IPS-15b (cell line): ENCODE measurements at regions not wholly inside any gene's neighbourhood (a gene's known extent, or its start where the extent isn't known, plus 50 kb on each side); places are given as distances from the start of the nearest gene placed in this dataset.

ENCODE experiments used
- H3K27me3 ChIP-seq: one replicate; pipeline ENCODE4 v1.6.1; 2013; ENCODE audit warnings: low read length; ENCODE audit not compliant: control insufficient read depth, insufficient read depth
- H3K36me3 ChIP-seq: one replicate; pipeline ENCODE4 v1.6.1; 2013; ENCODE audit warnings: low read length; ENCODE audit not compliant: control insufficient read depth, insufficient read depth
- H3K4me1 ChIP-seq: one replicate; pipeline ENCODE4 v1.6.1; 2013; ENCODE audit warnings: mild to moderate bottlenecking, low read length; ENCODE audit not compliant: control insufficient read depth, insufficient read depth
- H3K4me3 ChIP-seq: one replicate; pipeline ENCODE4 v1.5.1; 2013; ENCODE audit warnings: low read depth, low read length
- H3K9ac ChIP-seq: one replicate; pipeline ENCODE4 v1.6.1; 2013; ENCODE audit warnings: low read depth, mild to moderate bottlenecking, low read length
- H3K9me3 ChIP-seq: one replicate; pipeline ENCODE4 v1.6.1; 2013; ENCODE audit warnings: mild to moderate bottlenecking, low read length; ENCODE audit not compliant: control insufficient read depth, insufficient read depth

- Histone ChIP-seq H3K36me3 (no peaks in the 10 kb centered on the region), H3K27me3 (no peaks in the 10 kb centered on the region), H3K9ac (no peak overlapping the region), H3K4me3 (no peak overlapping the region), H3K9me3 (no peaks in the 10 kb centered on the region), H3K4me1 (no peaks in the 10 kb centered on the region)
These were observed 67.3 kb upstream of the TEX51 start for GRCh38 chr2:126831234-126832005.

- H3K9me3 ChIP-seq: no peaks in the 10 kb centered on the region
- no peaks in the 10 kb centered on the region for H3K27me3 ChIP-seq
- no peaks in the 10 kb centered on the region for H3K4me1 ChIP-seq
- H3K36me3 ChIP-seq: no peaks in the 10 kb centered on the region
- H3K9ac ChIP-seq: no peak overlapping the region
- H3K4me3 ChIP-seq: no peak overlapping the region
These were observed 66.7 kb upstream of the TEX51 start for GRCh38 chr2:126832014-126832413.

GRCh38 chr2:126832757-126833156 is 65.9 kb upstream of the TEX51 start:
- H3K9me3 ChIP-seq: no peaks in the 10 kb centered on the region
- no peaks in the 10 kb centered on the region for H3K27me3 ChIP-seq
- H3K4me3 ChIP-seq: no peak overlapping the region
- H3K9ac ChIP-seq: no peak overlapping the region
- no peaks in the 10 kb centered on the region for H3K4me1 ChIP-seq
- no peaks in the 10 kb centered on the region for H3K36me3 ChIP-seq

GRCh38 chr2:126834006-126834659 is 64.6 kb upstream of the TEX51 start:
- H3K27me3 ChIP-seq: no peaks in the 10 kb centered on the region
- no peak overlapping the region for H3K4me3 ChIP-seq
- no peaks in the 10 kb centered on the region for H3K4me1 ChIP-seq
- no peaks in the 10 kb centered on the region for H3K36me3 ChIP-seq
- H3K9me3 ChIP-seq: no peaks in the 10 kb centered on the region
- H3K9ac ChIP-seq: no peak overlapping the region

GRCh38 chr2:126835261-126835660 is 63.4 kb upstream of the TEX51 start:
- Histone ChIP-seq H3K4me3 (no peak overlapping the region), H3K9ac (no peak overlapping the region), H3K36me3 (no peaks in the 10 kb centered on the region), H3K27me3 (no peaks in the 10 kb centered on the region), H3K4me1 (no peaks in the 10 kb centered on the region), H3K9me3 (no peaks in the 10 kb centered on the region)

- Histone ChIP-seq H3K4me1 (no peaks in the 10 kb centered on the region), H3K27me3 (no peaks in the 10 kb centered on the region), H3K9me3 (no peaks in the 10 kb centered on the region), H3K9ac (no peak overlapping the region), H3K4me3 (no peak overlapping the region), H3K36me3 (no peaks in the 10 kb centered on the region)
These were observed 62.9 kb upstream of the TEX51 start for GRCh38 chr2:126835831-126836230.

GRCh38 chr2:126836761-126837679 is 61.7 kb upstream of the TEX51 start:
- H3K4me1 ChIP-seq: no peaks in the 10 kb centered on the region
- no peaks in the 10 kb centered on the region for H3K36me3 ChIP-seq
- H3K27me3 ChIP-seq: no peaks in the 10 kb centered on the region
- no peak overlapping the region for H3K9ac ChIP-seq
- H3K9me3 ChIP-seq: no peaks in the 10 kb centered on the region
- no peak overlapping the region for H3K4me3 ChIP-seq

- H3K9me3 ChIP-seq: no peaks in the 10 kb centered on the region
- H3K9ac ChIP-seq: no peak overlapping the region
- no peaks in the 10 kb centered on the region for H3K27me3 ChIP-seq
- H3K4me1 ChIP-seq: no peaks in the 10 kb centered on the region
- H3K36me3 ChIP-seq: no peaks in the 10 kb centered on the region
- no peak overlapping the region for H3K4me3 ChIP-seq
These were observed 60.5 kb upstream of the TEX51 start for GRCh38 chr2:126837966-126838715.

GRCh38 chr2:126838716-126838985 is 60.0 kb upstream of the TEX51 start:
- H3K9ac ChIP-seq: no peak overlapping the region
- no peak overlapping the region for H3K4me3 ChIP-seq
- no peaks in the 10 kb centered on the region for H3K4me1 ChIP-seq
- H3K27me3 ChIP-seq: no peaks in the 10 kb centered on the region
- H3K9me3 ChIP-seq: no peaks in the 10 kb centered on the region
- H3K36me3 ChIP-seq: no peaks in the 10 kb centered on the region

GRCh38 chr2:126839796-126840195 is 58.9 kb upstream of the TEX51 start:
- H3K27me3 ChIP-seq: no peaks in the 10 kb centered on the region

GRCh38 chr2:126843081-126843480 is 55.6 kb upstream of the TEX51 start:
- Histone ChIP-seq H3K9ac (no peak overlapping the region), H3K36me3 (no peaks in the 10 kb centered on the region), H3K4me3 (no peak overlapping the region), H3K27me3 (no peaks in the 10 kb centered on the region), H3K4me1 (no peaks in the 10 kb centered on the region), H3K9me3 (no peaks in the 10 kb centered on the region)

More at GRCh38 chr2:126839796-126840195, 58.9 kb upstream of the TEX51 start:
- Histone ChIP-seq H3K4me3 (no peak overlapping the region), H3K9ac (no peak overlapping the region), H3K4me1 (no peaks in the 10 kb centered on the region), H3K9me3 (no peaks in the 10 kb centered on the region), H3K36me3 (no peaks in the 10 kb centered on the region)
